ENCODE measurements at regions not wholly inside any gene's neighbourhood (a gene's known extent, or its start where the extent isn't known, plus 50 kb on each side); places are given as distances from the start of the nearest gene placed in this dataset.

GRCh38 chr5:28284788-28285187, 1246.4 kb upstream of the CDH9 start:
- TF ChIP-seq CTCF (IDR thresholded peaks at IDR 0.05; ENCODE audit: insufficient read depth, low read length) = no peak
- TF ChIP-seq POLR2AphosphoS5 (IDR thresholded peaks at IDR 0.05; ENCODE audit: low read depth) = no peak
- TF ChIP-seq REST (IDR thresholded peaks at IDR 0.05; ENCODE audit: insufficient replicate concordance, low read depth) = no peak
- no peak for TF ChIP-seq GABPA (IDR thresholded peaks at IDR 0.05; ENCODE audit: low read depth)
- no peak for TF ChIP-seq SPI1 (IDR thresholded peaks at IDR 0.05; ENCODE audit: borderline replicate concordance, low read depth)

Measured in HL-60 (cell line).